GM23248 (cell line): ENCODE measurements at regions not wholly inside any gene's neighbourhood (a gene's known extent, or its start where the extent isn't known, plus 50 kb on each side); places are given as distances from the start of the nearest gene placed in this dataset.

ENCODE experiments used
- DNase-seq: peaks from one replicate; pipeline ENCODE4 v3.0.0-alpha.2; 2015
- H2AFZ ChIP-seq: fragments of 200-600 bp; sonication (generic); 2 replicates; pipeline ENCODE4 v1.6.1; 2016; ENCODE audit warnings: antibody characterized with exemption
- H3F3A ChIP-seq: fragments of 200-600 bp; sonication (generic); 2 replicates; pipeline ENCODE4 v1.6.1; 2016; ENCODE audit warnings: mild to moderate bottlenecking, antibody characterized with exemption, mixed run types; ENCODE audit not compliant: insufficient read depth
- H3K27ac ChIP-seq: fragments of 200-600 bp; sonication (generic); 2 replicates; pipeline ENCODE4 v1.5.1; 2016; ENCODE audit warnings: mild to moderate bottlenecking
- H3K27me3 ChIP-seq: fragments of 200-600 bp; sonication (generic); replicated peaks from 2 replicates; pipeline ENCODE4 v1.6.1; 2016; ENCODE audit warnings: mild to moderate bottlenecking; ENCODE audit not compliant: insufficient read depth
- H3K36me3 ChIP-seq: fragments of 200-600 bp; sonication (generic); 2 replicates; pipeline ENCODE4 v1.6.1; 2016; ENCODE audit warnings: low read depth, mild to moderate bottlenecking
- H3K4me1 ChIP-seq: fragments of 200-600 bp; sonication (generic); 2 replicates; pipeline ENCODE4 v1.6.1; 2016; ENCODE audit warnings: mild to moderate bottlenecking; ENCODE audit not compliant: insufficient read depth
- H3K4me2 ChIP-seq: fragments of 200-600 bp; sonication (generic); one replicate; pipeline ENCODE4 v1.6.1; 2016; ENCODE audit warnings: mild to moderate bottlenecking; ENCODE audit not compliant: unreplicated experiment
- H3K4me3 ChIP-seq: fragments of 200-600 bp; sonication (generic); 2 replicates; pipeline ENCODE4 v1.5.1; 2016; ENCODE audit warnings: mild to moderate bottlenecking
- H3K79me2 ChIP-seq: fragments of 200-600 bp; sonication (generic); 2 replicates; pipeline ENCODE4 v1.6.1; 2016; ENCODE audit warnings: mild to moderate bottlenecking; ENCODE audit not compliant: insufficient read depth
- H3K9ac ChIP-seq: fragments of 200-600 bp; sonication (generic); 2 replicates; pipeline ENCODE4 v1.6.1; 2016; ENCODE audit warnings: mild to moderate bottlenecking
- H3K9me2 ChIP-seq: fragments of 200-600 bp; sonication (generic); 2 replicates; pipeline ENCODE4 v1.6.1; 2016; ENCODE audit warnings: mixed run types, mild to moderate bottlenecking, moderate library complexity; ENCODE audit not compliant: insufficient read depth
- H3K9me3 ChIP-seq: fragments of 200-600 bp; sonication (generic); one replicate; pipeline ENCODE4 v1.6.1; 2017; ENCODE audit warnings: low read depth
- H4K20me1 ChIP-seq: fragments of 200-600 bp; sonication (generic); 2 replicates; pipeline ENCODE4 v1.6.0; 2016; ENCODE audit not compliant: insufficient read depth
- EZH2 ChIP-seq: fragments of 200-600 bp; sonication (generic); IDR thresholded peaks from 2 replicates; pipeline ENCODE4 v1.6.1; 2018; ENCODE audit warnings: antibody characterized with exemption, mild to moderate bottlenecking; ENCODE audit not compliant: insufficient read depth, poor library complexity, severe bottlenecking
- EZH2phosphoT487 ChIP-seq: fragments of 200-600 bp; sonication (generic); IDR thresholded peaks from 2 replicates; pipeline ENCODE4 v1.6.1; 2018; ENCODE audit warnings: antibody characterized with exemption, moderate library complexity, mild to moderate bottlenecking, low read depth; ENCODE audit not compliant: insufficient read depth
- WGBS, 2 experiments: methylation state at CpG; one replicate each; pipeline ENCODE4 v1.1.6; 2015 to 2017; ENCODE audit warnings: low lambda C conversion rate in 2 of 2, low coverage in 1 of 2; ENCODE audit errors: missing lambda C conversion rate in 2 of 2; 5-methylcytosine and 5-hydroxymethylcytosine counted together
- in situ Hi-C: fragments of 300-500 bp; cut with MboI; formaldehyde crosslinking; loops from 2 replicates; pipeline ENCODE4 v1.15.0; 2020

DNA sequence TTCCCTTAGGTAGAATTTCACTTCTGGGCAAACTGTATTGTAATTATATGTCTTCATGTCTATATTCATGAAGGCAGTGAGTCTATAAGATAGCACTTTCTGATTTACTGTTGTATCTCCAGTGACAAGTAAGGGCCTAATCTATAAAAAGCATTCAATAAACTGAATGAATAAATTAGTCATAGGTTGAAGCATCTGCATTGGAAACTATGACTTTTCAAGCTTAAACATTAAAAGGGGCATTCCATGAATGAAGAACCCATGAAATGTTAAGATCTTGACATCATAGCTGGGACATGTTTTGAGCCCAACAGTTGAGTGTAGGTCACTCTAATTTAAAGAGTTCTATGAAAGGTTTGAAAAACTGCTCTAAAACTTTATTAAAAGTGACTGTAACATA, 159.3 kb upstream of the LCORL start:
- Histone ChIP-seq H2AFZ (no peak overlapping the region), H3K4me3 (no peak overlapping the region), H3K9ac (no peak overlapping the region), H3K36me3 (no peaks in the 10 kb centered on the region), H3K9me2 (no peaks in the 10 kb centered on the region), H4K20me1 (no peaks in the 10 kb centered on the region), H3K9me3 (no peaks in the 10 kb centered on the region), H3K4me2 (no peak overlapping the region), H3K27ac (no peak overlapping the region), H3K79me2 (no peaks in the 10 kb centered on the region), H3K4me1 (no peaks in the 10 kb centered on the region), H3F3A (no peaks in the 10 kb centered on the region), H3K27me3 (no peaks in the 10 kb centered on the region)
- in situ Hi-C loops: no loop called here
- no peak for DNase-seq
- TF ChIP-seq EZH2phosphoT487 (no peak), EZH2 (no peak)

DNA sequence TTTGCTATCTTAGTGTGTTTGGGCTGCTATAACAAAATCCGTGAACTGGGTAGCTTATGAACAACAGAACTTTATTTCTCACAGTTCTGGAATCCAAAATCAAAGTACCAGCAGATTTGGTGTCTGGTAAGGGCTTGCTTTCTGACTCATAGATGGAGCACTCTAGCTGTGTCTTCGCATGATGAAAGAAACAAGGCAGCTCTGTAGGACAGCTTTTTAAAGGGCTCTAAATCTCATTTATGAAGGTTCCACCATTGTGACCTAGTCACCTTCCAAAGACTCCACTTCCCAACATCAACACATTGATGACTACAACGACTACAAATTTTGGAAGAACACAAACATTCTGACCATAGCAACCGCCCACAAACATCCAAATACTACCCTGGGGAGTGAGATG, 158.6 kb upstream of the LCORL start:
- in situ Hi-C loops: no loop called here
- H3F3A ChIP-seq: no peaks in the 10 kb centered on the region
- H3K9me2 ChIP-seq: no peaks in the 10 kb centered on the region
- DNase-seq: no peak
- H3K4me2 ChIP-seq: no peak overlapping the region
- no peak overlapping the region for H3K9ac ChIP-seq
- H3K27ac ChIP-seq: no peak overlapping the region
- H3K4me1 ChIP-seq: no peaks in the 10 kb centered on the region
- no peak overlapping the region for H3K4me3 ChIP-seq
- no peaks in the 10 kb centered on the region for H3K9me3 ChIP-seq
- H3K27me3 ChIP-seq: no peaks in the 10 kb centered on the region
- TF ChIP-seq EZH2 (no peak), EZH2phosphoT487 (no peak)
- no peaks in the 10 kb centered on the region for H4K20me1 ChIP-seq
- H3K79me2 ChIP-seq: no peaks in the 10 kb centered on the region
- H3K36me3 ChIP-seq: no peaks in the 10 kb centered on the region
- 6 to 10% methylated on average over 4 of the region's 4 CpGs for WGBS, 2 experiments
- H2AFZ ChIP-seq: no peak overlapping the region

DNA sequence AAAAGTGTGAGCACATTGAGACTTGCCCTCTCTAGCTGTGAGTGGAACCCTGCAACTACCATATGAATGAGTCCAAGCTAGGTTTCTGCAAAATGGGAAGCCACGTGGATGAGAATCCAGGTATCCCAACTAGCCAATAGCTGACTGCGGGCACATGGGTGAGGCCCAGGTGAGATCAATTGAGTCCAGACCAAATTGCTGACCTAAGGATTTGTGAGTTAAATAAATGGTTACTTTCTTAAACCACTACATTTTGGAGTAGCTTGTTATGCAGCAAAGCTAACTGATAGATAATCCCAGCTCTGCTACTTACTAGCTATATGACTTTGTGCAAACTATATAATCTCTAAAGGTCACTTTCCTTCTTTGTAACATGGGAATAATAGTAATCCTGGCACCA, 150.3 kb upstream of the LCORL start:
- TF ChIP-seq EZH2phosphoT487 (no peak), EZH2 (no peak)
- Histone ChIP-seq H3K4me2 (no peak overlapping the region), H3F3A (no peaks in the 10 kb centered on the region), H2AFZ (no peak overlapping the region), H3K9me2 (no peaks in the 10 kb centered on the region), H3K27ac (no peak overlapping the region), H3K9me3 (no peaks in the 10 kb centered on the region), H3K9ac (no peak overlapping the region), H3K27me3 (no peaks in the 10 kb centered on the region), H3K79me2 (no peaks in the 10 kb centered on the region), H3K4me1 (no peaks in the 10 kb centered on the region), H3K4me3 (no peak overlapping the region), H4K20me1 (no peaks in the 10 kb centered on the region), H3K36me3 (no peaks in the 10 kb centered on the region)
- in situ Hi-C loops: no loop called here
- no peak for DNase-seq
- WGBS, 2 experiments: 23 to 29% methylated on average over 2 of the region's 2 CpGs

DNA sequence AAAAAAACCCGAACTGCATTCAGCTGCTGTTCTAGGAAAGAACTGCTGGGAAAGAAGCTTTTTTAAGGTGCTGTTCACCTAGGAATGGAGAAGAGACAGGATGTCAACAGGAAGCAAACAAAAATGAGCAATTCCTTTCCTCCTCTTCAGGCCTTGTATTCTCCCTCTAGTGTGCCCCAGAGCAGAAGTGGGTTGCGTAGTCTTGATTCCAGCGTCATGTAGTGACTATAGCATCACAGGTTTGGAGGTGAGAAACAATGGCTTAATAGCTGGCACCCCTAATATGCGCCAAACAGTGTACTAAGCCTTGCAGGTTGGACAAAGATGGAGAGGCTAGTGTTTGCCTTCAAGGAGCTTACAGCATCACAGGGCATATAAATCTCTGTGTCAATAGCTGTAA, 146.3 kb upstream of the LCORL start:
- DNase-seq: no peak
- 23 to 29% methylated on average over 4 of the region's 4 CpGs for WGBS, 2 experiments
- Histone ChIP-seq H3K9me3 (no peaks in the 10 kb centered on the region), H3K4me1 (no peaks in the 10 kb centered on the region), H3K27ac (no peak overlapping the region), H3K79me2 (no peaks in the 10 kb centered on the region), H3K4me2 (no peak overlapping the region), H3F3A (no peaks in the 10 kb centered on the region), H3K9ac (no peak overlapping the region), H4K20me1 (no peaks in the 10 kb centered on the region), H3K4me3 (no peak overlapping the region), H3K36me3 (no peaks in the 10 kb centered on the region), H3K27me3 (no peaks in the 10 kb centered on the region), H2AFZ (no peak overlapping the region), H3K9me2 (no peaks in the 10 kb centered on the region)
- no peak for TF ChIP-seq EZH2
- no peak for TF ChIP-seq EZH2phosphoT487
- in situ Hi-C loops: no loop called here

DNA sequence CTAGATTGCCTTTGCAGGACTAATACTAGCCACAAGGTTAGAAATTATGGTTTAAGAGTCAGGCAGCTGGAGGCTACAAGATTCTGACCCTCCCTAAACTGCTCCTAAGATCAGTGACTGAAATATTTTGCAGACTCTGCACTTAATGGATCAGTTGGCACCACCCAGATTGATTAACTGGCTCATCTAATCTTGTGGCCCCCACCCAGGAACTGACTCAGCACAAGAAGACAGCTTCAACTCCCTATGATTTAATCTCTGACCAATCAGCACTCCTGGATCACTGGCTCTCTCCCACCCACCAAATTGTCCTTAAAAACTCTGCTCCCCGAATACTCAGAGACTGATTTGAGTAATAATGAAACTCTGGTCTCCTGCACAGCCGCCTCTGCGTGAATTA, 145.4 kb upstream of the LCORL start:
- H3K79me2 ChIP-seq: no peaks in the 10 kb centered on the region
- no peak overlapping the region for H3K4me3 ChIP-seq
- no peak for DNase-seq
- H4K20me1 ChIP-seq: no peaks in the 10 kb centered on the region
- H3K9me2 ChIP-seq: no peaks in the 10 kb centered on the region
- no peaks in the 10 kb centered on the region for H3F3A ChIP-seq
- 22 to 37% methylated on average over 3 of the region's 3 CpGs for WGBS, 2 experiments
- no peak overlapping the region for H3K9ac ChIP-seq
- H3K4me2 ChIP-seq: no peak overlapping the region
- in situ Hi-C loops: no loop called here
- no peaks in the 10 kb centered on the region for H3K4me1 ChIP-seq
- no peak for TF ChIP-seq EZH2
- TF ChIP-seq EZH2phosphoT487: no peak
- H2AFZ ChIP-seq: no peak overlapping the region
- no peak overlapping the region for H3K27ac ChIP-seq
- no peaks in the 10 kb centered on the region for H3K9me3 ChIP-seq
- no peaks in the 10 kb centered on the region for H3K27me3 ChIP-seq
- H3K36me3 ChIP-seq: no peaks in the 10 kb centered on the region
